A549 (cell line): ENCODE measurements at regions not wholly inside any gene's neighbourhood (a gene's known extent, or its start where the extent isn't known, plus 50 kb on each side); places are given as distances from the start of the nearest gene placed in this dataset.

Experiments used
- ATAC-seq, 2 experiments: fragments of 200-7000 bp in 1 of 2; fragments of >200 bp in 1 of 2; cut with Nextera tagmentation in 1 of 2; cut with Tn5 transposase in 1 of 2; 3 replicates each; pipeline versions ENCODE4 v1.8.0 to v1.9.1; 2018 to 2020; ENCODE audit warnings: mild to moderate bottlenecking in 1 of 2, moderate library complexity in 1 of 2
- CTCF ChIA-PET: fragments of 300-600 bp; sonication (Branson Sonifier 250); formaldehyde crosslinking; extraction: SDS; loops from one replicate; lab custom pipeline; 2021; ENCODE audit warnings: antibody characterized with exemption, inconsistent platforms; lab: Yijun Ruan, JAX
- POLR2A ChIA-PET: fragments of 350-600 bp; formaldehyde crosslinking; extraction: SDS; loops from one replicate; lab custom pipeline; 2021; ENCODE audit warnings: antibody characterized with exemption, inconsistent platforms; lab: Yijun Ruan, JAX
- DNase-seq, 2 experiments: peaks; one replicate each; pipeline versions ENCODE4 v3.0.0 to v3.0.0-alpha.2; 2011 to 2016; ENCODE audit warnings: low read depth in 1 of 2, low spot score in 1 of 2
- FAIRE-seq: peaks from 2 replicates; lab custom pipeline; 2011; peaks lifted over from hg19 to GRCh38; lab: Jason Lieb, UNC
- H3K27ac ChIP-seq, 2 experiments: fragments of >200 bp; sonication (Bioruptor Twin); formaldehyde crosslinking; 3 replicates each; pipeline ENCODE4 v1.5.1; 2016 to 2017
- H3K4me1 ChIP-seq: fragments of >200 bp; sonication (Bioruptor Twin); formaldehyde crosslinking; 3 replicates; pipeline ENCODE4 v1.6.1; 2016
- H3K4me2 ChIP-seq: fragments of >200 bp; sonication (Bioruptor Twin); formaldehyde crosslinking; 3 replicates; pipeline ENCODE4 v1.6.1; 2016
- H3K4me3 ChIP-seq: fragments of >200 bp; sonication (Bioruptor Twin); formaldehyde crosslinking; 3 replicates; pipeline ENCODE4 v1.5.1; 2016
- H3K9me3 ChIP-seq: fragments of >200 bp; sonication (Bioruptor Twin); formaldehyde crosslinking; 3 replicates; pipeline ENCODE4 v1.6.1; 2016
- BHLHE40 ChIP-seq: IDR thresholded peaks from 2 replicates; pipeline ENCODE4 v1.6.1; 2012; ENCODE audit warnings: low read depth, low read length, inconsistent platforms
- CBX2 ChIP-seq: fragments of 200-600 bp; sonication (generic); IDR thresholded peaks from 2 replicates; pipeline ENCODE4 v1.6.1; 2016; ENCODE audit warnings: low read depth, mild to moderate bottlenecking, borderline replicate concordance
- CHD2 ChIP-seq: fragments of 150-350 bp; IDR thresholded peaks from 2 replicates; pipeline ENCODE4 v1.6.1; 2014; ENCODE audit warnings: low read length; ENCODE audit not compliant: partially characterized antibody
- EP300 ChIP-seq, 2 experiments: fragments of >200 bp; sonication (Bioruptor Twin); formaldehyde crosslinking; IDR thresholded peaks; 2 replicates in 1 of 2; 3 replicates in 1 of 2; pipeline ENCODE4 v1.6.1; 2016 to 2017
- FOSB ChIP-seq: fragments of 250-450 bp; sonication (Bioruptor Pico); IDR thresholded peaks from 2 replicates; pipeline ENCODE4 v1.5.0; 2020; ENCODE audit warnings: mild to moderate bottlenecking, moderate library complexity
- FOSL2 ChIP-seq, 2 experiments: fragments of 450-650 bp in 1 of 2; fragments of >200 bp in 1 of 2; sonication (Bioruptor Twin) in 1 of 2; formaldehyde crosslinking; IDR thresholded peaks; 2 replicates each; pipeline versions ENCODE4 v1.5.0 to v1.6.1; 2016 to 2020; ENCODE audit warnings: mild to moderate bottlenecking in 1 of 2, moderate library complexity in 1 of 2
- FOXS1 ChIP-seq: fragments of 250-450 bp; sonication (Bioruptor Pico); IDR thresholded peaks from 2 replicates; pipeline ENCODE4 v1.5.0; 2020; ENCODE audit warnings: mild to moderate bottlenecking, moderate library complexity
- GATA3 ChIP-seq: IDR thresholded peaks from 2 replicates; pipeline ENCODE4 v1.6.1; 2012; ENCODE audit warnings: borderline replicate concordance
- HDAC2 ChIP-seq: fragments of 200-600 bp; sonication (generic); IDR thresholded peaks from 2 replicates; pipeline ENCODE4 v1.6.1; 2016
- JUNB ChIP-seq: fragments of >200 bp; sonication (Bioruptor Twin); formaldehyde crosslinking; IDR thresholded peaks from 2 replicates; pipeline ENCODE4 v1.6.1; 2016
- KDM5A ChIP-seq: fragments of 200-600 bp; sonication (generic); IDR thresholded peaks from 2 replicates; pipeline ENCODE4 v1.6.1; 2016; ENCODE audit warnings: antibody characterized with exemption, mild to moderate bottlenecking
- MAFK ChIP-seq: fragments of 450-650 bp; IDR thresholded peaks from 2 replicates; pipeline ENCODE4 v1.6.1; 2014; ENCODE audit not compliant: partially characterized antibody
- MYC ChIP-seq: IDR thresholded peaks from 2 replicates; pipeline ENCODE4 v1.6.1; 2012; ENCODE audit warnings: mild to moderate bottlenecking, inconsistent platforms, low read length, improper control_type of control experiment, borderline replicate concordance
- NFE2L2 ChIP-seq: fragments of 150-350 bp; conservative IDR thresholded peaks from 2 replicates; pipeline ENCODE4 v1.6.1; 2014; ENCODE audit warnings: low read length
- POLR2A ChIP-seq: IDR thresholded peaks from 2 replicates; pipeline ENCODE4 v1.6.1; 2012; ENCODE audit warnings: mild to moderate bottlenecking, low read length
- RCOR1 ChIP-seq: fragments of 150-350 bp; IDR thresholded peaks from 2 replicates; pipeline ENCODE4 v1.6.1; 2014; ENCODE audit warnings: antibody characterized with exemption, low read length, low read depth
- SREBF2 ChIP-seq: fragments of 450-650 bp; IDR thresholded peaks from 2 replicates; pipeline ENCODE4 v1.6.1; 2014; ENCODE audit warnings: mild to moderate bottlenecking, moderate library complexity
- TFCP2L1 ChIP-seq: fragments of 250-450 bp; sonication (Bioruptor Pico); IDR thresholded peaks from 2 replicates; pipeline ENCODE4 v1.5.0; 2021; ENCODE audit warnings: mild to moderate bottlenecking
- ZSCAN20 ChIP-seq: fragments of 250-450 bp; sonication (Bioruptor Pico); IDR thresholded peaks from 2 replicates; pipeline ENCODE4 v1.8.0; 2022; ENCODE audit warnings: mild to moderate bottlenecking, moderate library complexity
- WGBS: methylation state at CpG from one replicate; pipeline ENCODE4 v1.1.6; 2017; ENCODE audit errors: missing lambda C conversion rate; 5-methylcytosine and 5-hydroxymethylcytosine counted together
- TF ChIP-seq, protein P1 (sequence below): IDR thresholded peaks from 2 replicates; pipeline ENCODE4 v1.6.1; 2012; ENCODE audit warnings: low read depth, borderline replicate concordance
- TF ChIP-seq, protein P2 (sequence below): fragments of 450-650 bp; IDR thresholded peaks from 2 replicates; pipeline ENCODE4 v1.6.1; 2014; ENCODE audit warnings: antibody characterized with exemption
- TF ChIP-seq, protein P3 (sequence below): fragments of >200 bp; sonication (Bioruptor Twin); formaldehyde crosslinking; IDR thresholded peaks from 3 replicates; pipeline ENCODE4 v1.6.1; 2016
- TF ChIP-seq, protein P4 (sequence below): fragments of >200 bp; sonication (Bioruptor Twin); formaldehyde crosslinking; IDR thresholded peaks from 3 replicates; pipeline ENCODE4 v1.5.1; 2016

DNA sequence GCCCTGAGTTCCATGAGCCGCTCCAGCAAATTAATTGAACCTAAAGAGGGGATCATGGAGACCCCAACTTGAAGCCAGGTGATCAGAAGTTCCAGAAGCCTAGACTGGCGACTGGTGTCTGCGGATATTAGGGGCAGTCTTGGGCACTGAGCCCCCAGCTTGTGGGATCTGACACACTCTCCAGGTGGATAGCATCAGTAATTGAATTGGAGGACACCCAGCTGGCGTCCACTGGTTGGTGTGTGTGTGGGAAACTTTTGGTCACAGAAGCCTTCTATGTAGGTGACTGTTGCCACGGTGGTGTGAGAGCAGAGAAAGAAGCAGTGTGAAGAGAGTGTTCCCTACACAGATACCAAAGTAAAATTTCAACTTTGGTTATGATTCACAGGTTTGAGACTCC lies 106.0 kb upstream of the ADPGK start:
- DNase-seq: no peak
- Histone ChIP-seq H3K9me3 (peaks cover 8% of the 10 kb centered on the region; the same call in 2 of the 3 replicates), H3K4me2 (no peak overlapping the region), H3K4me3 (no peak overlapping the region), H3K27ac (no peak overlapping the region), H3K4me1 (no peaks in the 10 kb centered on the region)
- POLR2A ChIA-PET: no interaction called here
- CTCF ChIA-PET: interaction anchor here (0.8 to 1.2 kb wide), 3 partner anchors 20 to 135 kb away, joined by 3 to 4 read pairs (median 3); no protein-coding TSS in a partner anchor
- WGBS: 42% methylated on average over 5 of the region's 5 CpGs
- no peak for ATAC-seq
- FAIRE-seq: no peak
- TF ChIP-seq MYC (no peak), FOSL2 (IDR thresholded peaks at IDR 0.05) (no peak), FOSL2 (CRISPR knock-in tag; IDR thresholded peaks at IDR 0.05) (no peak), FOSB (CRISPR knock-in tag) (no peak), SREBF2 (no peak), RCOR1 (no peak), MAFK (no peak), FOXS1 (CRISPR knock-in tag) (no peak), POLR2A (no peak), HDAC2 (no peak), KDM5A (no peak), NFE2L2 (no peak), GATA3 (no peak), BHLHE40 (no peak)
- TF ChIP-seq, protein P1, sequence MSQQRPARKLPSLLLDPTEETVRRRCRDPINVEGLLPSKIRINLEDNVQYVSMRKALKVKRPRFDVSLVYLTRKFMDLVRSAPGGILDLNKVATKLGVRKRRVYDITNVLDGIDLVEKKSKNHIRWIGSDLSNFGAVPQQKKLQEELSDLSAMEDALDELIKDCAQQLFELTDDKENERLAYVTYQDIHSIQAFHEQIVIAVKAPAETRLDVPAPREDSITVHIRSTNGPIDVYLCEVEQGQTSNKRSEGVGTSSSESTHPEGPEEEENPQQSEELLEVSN: no peak
- TF ChIP-seq, protein P2, sequence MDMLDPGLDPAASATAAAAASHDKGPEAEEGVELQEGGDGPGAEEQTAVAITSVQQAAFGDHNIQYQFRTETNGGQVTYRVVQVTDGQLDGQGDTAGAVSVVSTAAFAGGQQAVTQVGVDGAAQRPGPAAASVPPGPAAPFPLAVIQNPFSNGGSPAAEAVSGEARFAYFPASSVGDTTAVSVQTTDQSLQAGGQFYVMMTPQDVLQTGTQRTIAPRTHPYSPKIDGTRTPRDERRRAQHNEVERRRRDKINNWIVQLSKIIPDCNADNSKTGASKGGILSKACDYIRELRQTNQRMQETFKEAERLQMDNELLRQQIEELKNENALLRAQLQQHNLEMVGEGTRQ: no peak
- TF ChIP-seq, protein P3, sequence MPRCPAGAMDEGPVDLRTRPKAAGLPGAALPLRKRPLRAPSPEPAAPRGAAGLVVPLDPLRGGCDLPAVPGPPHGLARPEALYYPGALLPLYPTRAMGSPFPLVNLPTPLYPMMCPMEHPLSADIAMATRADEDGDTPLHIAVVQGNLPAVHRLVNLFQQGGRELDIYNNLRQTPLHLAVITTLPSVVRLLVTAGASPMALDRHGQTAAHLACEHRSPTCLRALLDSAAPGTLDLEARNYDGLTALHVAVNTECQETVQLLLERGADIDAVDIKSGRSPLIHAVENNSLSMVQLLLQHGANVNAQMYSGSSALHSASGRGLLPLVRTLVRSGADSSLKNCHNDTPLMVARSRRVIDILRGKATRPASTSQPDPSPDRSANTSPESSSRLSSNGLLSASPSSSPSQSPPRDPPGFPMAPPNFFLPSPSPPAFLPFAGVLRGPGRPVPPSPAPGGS: no peak
- TF ChIP-seq, protein P4, sequence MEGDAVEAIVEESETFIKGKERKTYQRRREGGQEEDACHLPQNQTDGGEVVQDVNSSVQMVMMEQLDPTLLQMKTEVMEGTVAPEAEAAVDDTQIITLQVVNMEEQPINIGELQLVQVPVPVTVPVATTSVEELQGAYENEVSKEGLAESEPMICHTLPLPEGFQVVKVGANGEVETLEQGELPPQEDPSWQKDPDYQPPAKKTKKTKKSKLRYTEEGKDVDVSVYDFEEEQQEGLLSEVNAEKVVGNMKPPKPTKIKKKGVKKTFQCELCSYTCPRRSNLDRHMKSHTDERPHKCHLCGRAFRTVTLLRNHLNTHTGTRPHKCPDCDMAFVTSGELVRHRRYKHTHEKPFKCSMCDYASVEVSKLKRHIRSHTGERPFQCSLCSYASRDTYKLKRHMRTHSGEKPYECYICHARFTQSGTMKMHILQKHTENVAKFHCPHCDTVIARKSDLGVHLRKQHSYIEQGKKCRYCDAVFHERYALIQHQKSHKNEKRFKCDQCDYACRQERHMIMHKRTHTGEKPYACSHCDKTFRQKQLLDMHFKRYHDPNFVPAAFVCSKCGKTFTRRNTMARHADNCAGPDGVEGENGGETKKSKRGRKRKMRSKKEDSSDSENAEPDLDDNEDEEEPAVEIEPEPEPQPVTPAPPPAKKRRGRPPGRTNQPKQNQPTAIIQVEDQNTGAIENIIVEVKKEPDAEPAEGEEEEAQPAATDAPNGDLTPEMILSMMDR: no peak

DNA sequence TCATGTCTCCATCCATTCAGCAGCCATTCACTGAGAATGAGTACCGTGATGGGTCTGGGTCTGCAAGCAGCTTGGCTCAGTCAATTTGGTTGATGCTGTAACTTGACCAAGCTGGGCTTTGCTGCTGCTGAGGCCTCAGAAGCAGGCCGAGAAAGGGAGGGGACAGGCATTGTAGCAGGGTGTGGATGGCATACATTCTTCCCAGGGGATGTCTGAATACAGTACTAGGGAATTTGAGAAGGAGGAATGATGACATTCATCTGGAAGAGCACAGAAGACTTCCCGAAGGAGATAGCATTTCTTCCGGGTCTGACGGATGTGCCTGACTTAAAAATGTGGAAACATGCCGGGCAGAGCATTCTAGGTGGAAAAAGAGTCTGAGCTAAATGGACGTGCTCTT lies 105.3 kb upstream of the ADPGK start:
- Histone ChIP-seq H3K9me3 (peaks cover 4% of the 10 kb centered on the region; the same call in 2 of the 3 replicates), H3K4me3 (no peak overlapping the region), H3K4me1 (no peaks in the 10 kb centered on the region), H3K27ac (no peak overlapping the region), H3K4me2 (no peak overlapping the region)
- TF ChIP-seq EP300 (IDR thresholded peaks at IDR 0.05) (no peak), CBX2 (no peak), JUNB (no peak), CHD2 (no peak), SREBF2 (no peak), ZSCAN20 (no peak), TFCP2L1 (CRISPR knock-in tag) (no peak)
- POLR2A ChIA-PET: no interaction called here
- no peak for DNase-seq
- ATAC-seq: no peak
- 39% methylated on average over 7 of the region's 7 CpGs for WGBS
- CTCF ChIA-PET: interaction anchor here (1.1 kb wide), 1 partner anchor 47 kb away, joined by 3 read pairs; no protein-coding TSS in a partner anchor
- no peak for FAIRE-seq
